Stimulated activated CD8-positive, alpha-beta memory T cell treated with anti-CD3 and anti-CD28 coated beads, Interleukin-12 subunit alpha, Interleukin-12 subunit beta, amount 100 ng/mL, for 1 hour (primary cell): ENCODE measurements at regions not wholly inside any gene's neighbourhood (a gene's known extent, or its start where the extent isn't known, plus 50 kb on each side); places are given as distances from the start of the nearest gene placed in this dataset.
"Not testable (repeated sequence)": the region's sequence is repeated elsewhere in the genome, so short reads cannot be mapped to it uniquely, and the experiment has no call there.

Experiments
- DNase-seq: peaks from one replicate; pipeline ENCODE4 v3.0.0-alpha.2; 2020; ENCODE audit warnings: low read depth

- DNase-seq = no peak
These were observed 234.7 kb downstream of the TLR4 start for GRCh38 chr9:117938896-117939295.

DNA sequence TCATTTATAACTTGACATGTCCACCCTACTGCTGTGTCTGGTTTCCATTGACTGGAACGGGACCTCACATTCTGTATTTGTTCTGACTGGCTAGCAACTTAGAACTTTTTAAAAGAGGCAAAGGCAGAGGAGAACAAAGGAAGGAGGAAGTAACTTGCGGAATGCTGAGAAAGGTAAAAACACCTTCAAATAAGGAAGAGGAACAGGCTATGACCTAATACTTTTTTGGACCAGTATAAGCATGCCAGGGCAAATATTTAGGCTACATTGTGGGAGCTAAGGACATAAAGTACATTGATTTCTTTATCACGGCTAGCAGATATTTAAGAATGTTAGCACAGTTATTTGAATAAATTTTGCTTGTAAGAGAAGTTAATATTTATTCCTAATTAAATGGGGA is 240.5 kb downstream of the TLR4 start:
- not testable (repeated sequence) for DNase-seq

DNA sequence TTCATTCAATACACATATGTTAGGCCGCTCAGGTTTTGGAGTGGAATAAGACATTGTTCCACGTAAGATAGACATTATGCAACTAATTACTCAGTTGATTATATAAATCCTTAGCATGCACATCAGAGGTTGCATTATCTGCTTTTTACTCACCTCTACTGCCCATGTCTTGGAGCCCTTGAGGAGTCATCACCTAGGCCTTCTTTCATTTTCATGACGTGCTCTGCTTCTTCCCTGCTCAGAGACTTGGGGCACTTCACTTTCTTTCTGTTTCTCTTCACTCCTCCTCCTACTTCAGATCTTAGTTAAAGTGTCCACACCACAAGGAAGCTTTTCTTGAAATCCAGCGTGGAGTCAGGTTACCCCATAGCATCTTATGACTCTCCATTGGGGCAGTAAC is 241.1 kb downstream of the TLR4 start:
- DNase-seq = no peak

- no peak for DNase-seq
These were observed 246.9 kb downstream of the TLR4 start for GRCh38 chr9:117951127-117951526.

DNA sequence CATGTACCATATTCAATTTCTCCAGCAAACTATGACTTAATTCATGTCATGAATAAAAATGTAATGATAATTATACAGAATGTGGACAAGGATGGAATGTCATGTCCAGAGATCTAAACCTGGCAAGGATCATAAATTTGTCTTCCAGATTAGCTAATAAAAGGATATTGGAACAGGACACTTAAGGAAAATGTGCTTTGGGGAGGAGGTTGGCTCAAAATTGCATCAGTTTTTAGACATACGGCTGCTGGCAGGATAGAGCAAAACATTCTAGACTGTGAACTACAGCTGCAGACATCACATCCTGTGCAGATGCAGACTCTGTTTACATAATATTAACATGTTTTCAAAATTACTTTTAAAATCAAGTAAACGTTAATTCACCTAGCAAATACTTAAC is 248.4 kb downstream of the TLR4 start:
- DNase-seq = no peak

GRCh38 chr9:117957267-117957666 is 253.1 kb downstream of the TLR4 start:
- DNase-seq = no peak

GRCh38 chr9:117958726-117959125 is 254.5 kb downstream of the TLR4 start:
- DNase-seq = no peak

DNA sequence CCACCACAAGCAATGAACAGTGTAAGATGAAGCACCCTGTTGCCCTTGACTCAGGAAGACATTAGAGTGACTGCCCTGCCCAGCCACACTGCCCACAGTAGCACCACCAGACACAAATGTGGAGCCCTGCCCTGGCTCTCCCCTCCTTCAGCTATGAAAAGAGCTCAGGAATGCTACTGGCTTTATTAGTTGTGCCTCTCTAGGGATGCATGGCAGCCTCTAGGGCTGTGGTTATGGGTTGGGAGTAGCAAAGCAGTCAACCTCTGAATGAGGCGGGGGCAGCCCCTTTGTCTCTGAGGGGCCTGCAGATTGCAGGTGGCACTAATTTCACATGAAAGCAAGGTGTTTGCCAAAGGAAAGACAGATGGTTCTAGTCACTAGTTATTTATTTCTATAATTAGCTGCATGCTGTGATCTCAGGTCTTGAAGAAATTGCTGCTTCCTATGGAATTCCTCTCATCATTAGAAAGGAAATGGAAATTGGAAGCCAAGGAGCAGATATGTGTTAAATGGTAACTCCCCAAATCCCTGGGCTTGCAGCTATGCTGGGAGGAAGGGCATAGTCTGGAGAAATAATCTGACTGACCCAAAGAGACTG is 259.4 kb downstream of the TLR4 start:
- no peak for DNase-seq

DNA sequence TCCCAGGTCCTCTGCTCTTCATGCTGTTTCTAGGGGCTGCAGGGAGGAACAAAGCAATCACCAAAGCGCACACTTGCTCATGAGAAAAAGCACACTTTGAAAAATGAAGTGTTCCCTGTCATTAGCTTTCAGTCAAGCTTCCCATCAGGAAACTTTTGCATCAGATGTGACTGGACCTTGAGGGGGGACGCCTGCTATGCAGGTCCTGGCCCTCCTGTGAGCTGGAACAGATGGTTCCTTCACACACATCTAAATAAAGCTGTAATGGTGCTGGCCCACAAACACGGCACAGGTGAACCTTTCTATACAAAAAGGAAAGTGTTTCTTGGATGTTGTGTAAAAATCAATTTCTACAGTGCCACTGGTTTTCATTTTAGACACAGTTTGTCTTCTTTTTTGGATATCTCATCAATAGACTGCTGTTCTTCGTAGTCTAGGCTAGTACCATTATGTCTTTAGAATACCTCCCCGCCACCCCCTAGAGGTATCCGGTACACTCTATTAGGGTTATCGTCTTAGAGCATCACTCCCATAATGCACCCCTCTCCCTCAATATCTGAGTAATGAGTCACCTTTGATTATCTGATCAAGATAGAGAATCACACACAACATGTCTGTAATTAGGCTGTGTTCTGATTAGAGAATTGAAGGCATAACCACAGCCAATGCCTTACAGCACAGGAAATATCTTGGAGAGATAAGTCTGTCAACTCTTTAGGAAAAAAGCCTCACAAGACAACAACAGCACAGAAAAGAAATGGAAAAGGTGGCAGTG is 266.3 kb downstream of the TLR4 start:
- no peak for DNase-seq

- DNase-seq = no peak
These were observed 269.9 kb downstream of the TLR4 start for GRCh38 chr9:117974108-117974507.

DNA sequence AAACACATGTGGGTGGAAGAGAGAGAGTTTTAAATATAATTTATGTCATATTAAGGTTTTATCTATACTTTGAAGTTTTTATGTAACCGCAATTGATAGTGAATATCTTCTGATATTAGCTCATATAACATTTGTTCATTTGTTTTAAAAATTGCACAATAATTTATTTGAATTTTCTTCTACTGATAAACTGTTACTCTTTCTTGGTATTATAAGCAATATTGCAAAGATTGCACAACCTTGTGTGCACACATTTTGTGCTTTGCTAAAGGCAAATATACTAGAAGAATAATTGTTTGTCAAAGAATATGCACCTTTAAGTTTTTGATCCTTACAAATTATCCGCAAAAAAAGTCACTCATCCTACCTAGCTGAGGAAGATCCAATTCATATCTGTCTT is 275.7 kb downstream of the TLR4 start:
- DNase-seq = no peak

DNA sequence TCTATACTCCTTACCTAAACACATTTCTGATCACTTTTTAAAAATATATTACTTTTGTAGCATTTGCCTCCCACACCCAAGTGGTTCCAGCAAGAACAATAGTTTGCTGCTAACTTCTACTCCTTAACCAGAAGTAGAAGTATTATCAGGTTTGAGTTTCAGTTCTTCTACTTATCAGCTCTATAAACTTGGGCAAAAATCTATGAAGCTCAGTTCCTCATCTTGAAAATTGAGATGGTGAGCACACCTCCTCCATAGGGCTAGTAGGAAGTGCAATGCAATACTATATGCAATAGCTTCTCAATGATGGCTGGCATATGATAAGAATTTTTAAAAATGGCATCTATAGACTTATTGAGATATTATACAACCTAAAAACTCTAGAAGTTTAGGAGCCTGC is 283.7 kb downstream of the TLR4 start:
- DNase-seq = no peak

DNA sequence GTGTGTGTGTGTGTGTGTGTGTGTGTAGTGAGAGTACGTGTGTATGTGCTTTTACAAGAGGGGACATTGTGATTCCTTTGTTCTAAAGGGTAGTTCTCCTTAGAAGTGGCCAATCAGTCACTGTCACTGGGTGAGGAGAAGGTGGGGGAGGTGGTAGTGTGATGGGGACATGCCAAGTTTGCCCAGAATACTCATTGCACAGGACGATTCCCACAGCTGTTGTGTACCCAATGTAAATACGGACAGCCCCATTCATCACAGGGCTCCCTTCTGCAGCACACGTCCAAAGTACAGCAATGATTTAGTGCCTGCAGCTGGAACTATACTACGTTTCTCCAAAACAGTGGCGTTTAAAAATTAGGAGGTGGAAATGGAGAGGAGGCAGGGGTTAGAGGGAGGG is 287.8 kb downstream of the TLR4 start:
- DNase-seq = no peak

DNA sequence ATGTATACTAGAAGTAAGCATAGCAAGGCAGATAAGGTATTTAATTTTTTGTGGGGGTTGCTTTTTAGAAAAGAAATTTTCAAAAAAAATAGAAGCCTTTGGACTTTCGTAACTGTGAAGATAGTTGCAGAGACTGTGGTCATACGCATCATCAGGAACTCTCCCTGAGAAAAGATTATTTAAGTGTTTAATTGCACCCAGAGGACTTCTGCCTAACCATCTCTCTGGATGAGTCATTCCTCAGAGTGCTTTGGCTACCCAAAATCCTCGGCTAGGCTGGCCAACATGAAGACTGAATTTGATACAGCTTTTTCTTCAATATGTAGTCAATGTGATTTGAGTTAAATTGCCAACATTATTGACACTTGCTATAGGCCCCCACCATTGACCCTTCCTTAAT is 296.4 kb downstream of the TLR4 start:
- DNase-seq = no peak

DNA sequence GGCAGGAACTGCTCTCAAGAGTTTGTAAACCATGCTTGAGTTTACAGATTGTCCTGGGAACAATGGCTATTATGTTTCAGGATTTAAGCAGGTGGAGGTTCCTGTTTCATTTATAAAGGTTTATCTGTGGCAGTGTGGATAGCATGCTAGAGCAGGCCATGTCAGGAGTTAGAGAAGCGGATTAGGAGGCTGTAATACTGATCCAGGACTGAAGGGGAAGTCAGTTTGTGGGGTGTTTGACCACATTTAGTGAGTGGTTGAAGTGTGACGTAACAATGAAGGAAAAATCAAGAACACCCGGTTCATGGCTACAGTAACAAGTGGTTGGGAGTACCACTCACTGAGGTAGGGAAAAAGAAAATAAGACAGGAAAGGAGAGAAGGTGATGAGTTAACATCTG is 299.0 kb downstream of the TLR4 start:
- DNase-seq = no peak

- no peak for DNase-seq
These were observed 304.0 kb downstream of the TLR4 start for GRCh38 chr9:118008246-118008645.

- no peak for DNase-seq
These were observed 305.4 kb downstream of the TLR4 start for GRCh38 chr9:118009614-118010013.

GRCh38 chr9:118017607-118018122 is 313.5 kb downstream of the TLR4 start:
- DNase-seq = no peak

DNA sequence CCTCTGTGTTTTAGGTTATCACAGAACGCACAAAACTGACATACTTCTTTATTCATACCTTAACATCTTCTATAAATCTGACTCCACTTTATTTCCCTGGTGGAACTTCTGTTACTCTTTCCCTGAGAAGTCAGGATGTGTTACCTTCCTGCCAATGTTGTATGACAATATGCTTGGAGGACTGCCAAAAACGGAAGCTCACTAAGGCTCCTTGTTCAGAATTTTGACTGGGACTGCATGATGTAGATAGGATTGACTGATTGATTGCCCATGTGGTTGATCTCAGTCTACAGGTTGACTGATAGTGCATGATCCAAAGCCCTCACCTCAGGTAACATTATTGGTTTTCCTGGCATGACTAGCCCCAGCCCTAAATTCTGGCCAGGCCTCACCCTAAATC is 319.4 kb downstream of the TLR4 start:
- DNase-seq = no peak

DNA sequence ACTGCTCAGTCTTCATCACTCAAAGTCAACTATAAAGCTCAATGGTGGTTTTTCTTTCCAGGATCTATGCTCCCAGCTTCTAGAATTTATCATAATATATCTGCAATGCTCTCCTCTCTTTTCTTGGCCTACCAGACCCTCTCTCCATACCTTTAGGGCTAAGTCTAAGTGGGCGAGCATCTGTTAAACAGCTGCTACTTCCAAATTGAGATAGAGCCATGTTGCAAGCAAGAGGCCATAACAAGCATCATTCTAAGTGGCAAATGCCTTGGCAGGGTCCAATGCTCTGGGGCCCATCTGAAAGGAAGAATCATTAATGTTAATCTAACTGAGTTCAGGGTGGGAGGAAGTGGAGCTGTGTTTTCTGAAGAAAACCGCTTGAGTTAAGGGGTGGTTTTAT is 324.0 kb downstream of the TLR4 start:
- DNase-seq = no peak

- no peak for DNase-seq
These were observed 325.2 kb downstream of the TLR4 start for GRCh38 chr9:118029425-118029824.

DNA sequence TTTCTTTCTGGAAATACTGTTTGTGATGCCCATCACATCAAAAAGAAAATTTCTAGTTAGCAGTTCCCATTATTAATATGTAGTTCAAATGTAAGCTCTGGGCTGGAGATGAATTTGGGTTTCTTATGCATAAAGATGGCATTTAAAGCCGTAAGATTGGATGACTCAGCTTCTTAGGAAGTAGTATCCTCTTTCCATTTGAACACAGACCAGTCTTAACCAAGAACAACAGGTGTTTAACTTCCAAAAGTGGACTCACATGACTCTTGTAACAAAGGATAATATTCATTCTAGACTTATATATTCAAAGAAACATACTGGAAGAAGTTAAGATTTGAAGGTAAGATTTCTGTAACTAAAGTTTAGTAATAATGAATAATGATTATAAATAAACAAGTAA is 330.5 kb downstream of the TLR4 start:
- no peak for DNase-seq

GRCh38 chr9:118038713-118039112 is 334.5 kb downstream of the TLR4 start:
- DNase-seq = no peak

DNA sequence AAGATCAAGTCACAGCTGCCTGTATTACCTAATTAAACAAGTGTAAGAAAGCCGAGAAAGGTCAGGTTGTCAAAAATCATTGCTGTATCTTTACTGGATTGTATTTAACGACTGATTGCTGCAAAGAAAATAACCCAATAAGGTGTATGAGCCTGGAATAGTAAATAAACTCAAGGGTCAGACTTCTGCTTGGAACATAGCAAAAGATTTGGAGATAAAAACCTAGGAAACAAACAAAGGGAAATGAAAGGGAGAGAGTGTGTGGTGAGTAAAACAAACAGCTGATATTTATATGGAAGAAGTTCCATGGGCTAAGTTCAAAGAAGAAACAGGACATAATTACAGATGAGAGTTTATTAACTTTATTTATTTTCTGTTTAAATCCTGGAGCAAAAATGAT is 354.0 kb downstream of the TLR4 start:
- no peak for DNase-seq
